Activated T-cell treated with anti-CD3 and anti-CD28 coated beads for 48 hours (primary cell): ENCODE measurements at regions not wholly inside any gene's neighbourhood (a gene's known extent, or its start where the extent isn't known, plus 50 kb on each side); places are given as distances from the start of the nearest gene placed in this dataset.

ENCODE experiments used
- DNase-seq: peaks from one replicate; pipeline ENCODE4 v3.0.0-alpha.2; 2020; ENCODE audit warnings: low read depth

DNA sequence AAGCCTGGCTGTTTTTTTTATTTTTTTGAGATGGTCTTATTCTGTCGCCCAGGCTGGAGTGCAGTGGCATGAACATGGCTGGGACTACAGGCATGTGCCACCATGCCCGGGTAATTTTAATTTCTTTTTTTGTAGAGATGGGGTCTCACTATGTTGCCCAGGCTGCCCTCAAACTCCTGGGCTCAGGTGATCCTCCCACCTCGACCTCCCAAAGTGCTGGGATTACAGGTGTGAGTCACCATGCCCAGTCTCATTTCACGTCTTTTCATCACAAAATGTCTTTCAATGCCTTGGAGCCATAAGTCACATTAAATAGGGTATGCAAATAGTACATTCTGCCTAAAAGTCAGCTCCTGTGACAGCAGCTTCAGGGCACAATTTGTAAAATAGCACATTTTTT lies 52.8 kb downstream of the SOX2 start:
- DNase-seq = no peak

DNA sequence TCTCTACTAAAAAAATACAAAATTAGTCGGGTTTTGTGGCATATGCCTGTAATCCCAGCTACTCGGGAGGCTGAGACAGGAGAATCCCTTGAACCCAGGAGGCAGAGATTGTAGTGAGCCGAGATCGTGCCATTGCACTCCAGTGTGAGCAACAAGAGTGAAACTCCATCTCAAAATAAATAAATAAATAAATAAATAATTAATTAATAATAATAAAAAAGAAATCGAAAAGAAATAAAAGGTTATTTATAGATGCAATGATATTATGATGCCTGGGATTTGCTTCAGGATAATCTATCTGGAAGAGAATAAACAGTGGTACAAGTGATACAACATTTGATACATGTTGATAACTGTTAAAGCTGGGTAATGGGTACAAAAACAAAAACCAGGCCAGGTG lies 58.6 kb downstream of the SOX2 start:
- no peak for DNase-seq

DNA sequence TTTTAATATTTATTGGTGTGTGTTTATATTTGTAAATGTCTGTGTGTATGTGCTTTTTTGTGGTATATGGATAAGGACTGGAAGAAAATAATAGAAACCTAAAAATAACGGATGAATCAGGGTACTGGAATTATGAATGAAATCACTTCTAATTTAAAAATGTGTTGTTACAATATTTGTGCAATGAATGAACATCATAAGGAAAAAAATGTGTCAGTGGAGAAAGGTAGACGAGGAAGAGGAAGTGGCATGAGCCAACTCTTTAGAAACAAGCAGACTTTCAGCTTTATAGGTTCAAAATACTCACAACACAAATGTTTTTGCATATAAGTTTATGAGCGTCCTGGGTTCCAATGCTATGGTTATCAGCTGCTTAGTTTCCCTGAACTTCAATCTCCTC lies 59.4 kb downstream of the SOX2 start:
- DNase-seq = no peak

DNA sequence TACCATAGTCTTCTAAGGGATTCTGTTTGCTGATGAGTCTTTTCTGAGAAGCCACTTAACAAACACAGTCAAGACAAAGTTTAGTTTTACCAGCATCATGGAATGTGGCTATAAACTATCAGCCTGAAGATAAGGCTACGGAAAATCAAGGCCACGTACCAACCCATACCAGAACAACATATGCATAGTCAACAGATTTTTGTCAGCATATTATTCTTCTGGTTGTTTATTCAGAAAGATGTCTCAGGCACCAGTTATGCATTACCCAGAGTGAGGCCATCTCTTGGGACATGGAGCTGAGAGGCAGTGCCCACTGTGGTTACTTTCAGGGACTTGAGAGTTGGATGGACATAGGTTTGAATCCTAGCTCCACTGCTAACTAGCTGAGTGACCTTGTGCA lies 60.4 kb downstream of the SOX2 start:
- DNase-seq = no peak

DNA sequence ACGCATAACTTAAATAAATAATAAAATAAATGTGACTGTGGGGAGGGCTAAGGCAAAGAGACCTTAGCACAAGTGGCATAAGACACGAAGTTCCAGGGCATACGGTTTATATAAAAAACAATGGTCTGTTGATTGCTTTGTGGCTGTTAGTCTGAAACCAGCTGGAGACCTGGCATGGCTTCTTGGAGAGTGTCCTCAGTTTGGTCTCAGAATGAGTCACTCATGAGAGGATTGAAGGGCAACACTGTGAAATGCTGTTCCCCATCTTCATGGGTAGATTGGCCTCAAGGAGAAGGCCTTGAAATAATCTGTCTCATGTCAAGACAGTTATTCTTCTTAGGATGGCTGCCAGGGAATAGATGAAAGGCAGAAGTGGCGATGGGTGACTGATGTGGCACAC lies 62.2 kb downstream of the SOX2 start:
- DNase-seq = no peak

DNA sequence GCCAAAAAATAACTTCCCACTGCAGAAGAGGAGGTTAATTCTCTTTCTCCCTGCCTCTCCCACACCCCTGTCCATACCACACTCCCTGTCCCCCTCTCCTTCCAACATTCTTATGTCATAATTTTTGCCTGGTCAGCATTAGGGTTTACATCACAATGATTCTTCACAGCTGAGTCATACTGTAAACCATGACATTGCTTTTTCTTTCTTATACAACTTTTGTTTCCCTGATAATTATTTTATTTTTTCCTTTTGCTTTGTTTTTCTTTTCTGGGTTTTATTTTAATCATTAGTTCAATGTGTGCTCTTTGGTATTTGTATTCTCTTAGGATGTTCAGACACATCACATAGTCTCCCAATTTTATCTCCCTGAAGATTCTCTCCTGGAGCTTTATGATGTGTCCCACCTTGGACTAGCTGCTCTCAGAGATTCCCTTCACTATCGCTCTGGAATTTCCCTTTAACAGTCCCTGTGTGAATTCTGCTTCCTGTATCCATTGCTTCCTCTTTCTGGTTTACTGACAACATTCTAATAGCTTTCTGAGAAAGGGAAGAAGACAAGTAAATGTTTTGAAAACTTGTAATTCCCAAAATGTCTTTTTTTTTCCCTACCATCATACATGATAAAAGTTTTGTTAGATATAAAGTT lies 70.7 kb downstream of the SOX2 start:
- DNase-seq = no peak

DNA sequence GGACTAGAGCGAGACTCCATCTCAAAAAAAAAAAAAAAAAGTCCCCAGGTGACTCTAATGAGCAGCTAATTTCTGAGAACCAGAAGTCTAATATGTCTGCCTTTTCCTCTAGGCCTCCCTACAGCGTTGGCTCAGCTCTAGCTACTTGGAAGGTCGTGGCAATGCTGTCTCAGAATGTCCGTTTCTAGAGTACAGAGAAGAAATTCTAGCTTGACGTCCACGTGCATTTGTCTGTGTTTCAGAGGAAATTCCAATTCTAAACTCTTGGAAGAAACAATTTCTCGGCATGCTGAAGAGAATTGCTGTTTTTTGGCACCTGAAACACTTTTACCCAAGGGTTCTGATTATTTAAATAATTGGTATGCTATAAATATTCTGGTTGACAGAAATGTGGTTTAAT lies 78.8 kb downstream of the SOX2 start:
- no peak for DNase-seq

DNA sequence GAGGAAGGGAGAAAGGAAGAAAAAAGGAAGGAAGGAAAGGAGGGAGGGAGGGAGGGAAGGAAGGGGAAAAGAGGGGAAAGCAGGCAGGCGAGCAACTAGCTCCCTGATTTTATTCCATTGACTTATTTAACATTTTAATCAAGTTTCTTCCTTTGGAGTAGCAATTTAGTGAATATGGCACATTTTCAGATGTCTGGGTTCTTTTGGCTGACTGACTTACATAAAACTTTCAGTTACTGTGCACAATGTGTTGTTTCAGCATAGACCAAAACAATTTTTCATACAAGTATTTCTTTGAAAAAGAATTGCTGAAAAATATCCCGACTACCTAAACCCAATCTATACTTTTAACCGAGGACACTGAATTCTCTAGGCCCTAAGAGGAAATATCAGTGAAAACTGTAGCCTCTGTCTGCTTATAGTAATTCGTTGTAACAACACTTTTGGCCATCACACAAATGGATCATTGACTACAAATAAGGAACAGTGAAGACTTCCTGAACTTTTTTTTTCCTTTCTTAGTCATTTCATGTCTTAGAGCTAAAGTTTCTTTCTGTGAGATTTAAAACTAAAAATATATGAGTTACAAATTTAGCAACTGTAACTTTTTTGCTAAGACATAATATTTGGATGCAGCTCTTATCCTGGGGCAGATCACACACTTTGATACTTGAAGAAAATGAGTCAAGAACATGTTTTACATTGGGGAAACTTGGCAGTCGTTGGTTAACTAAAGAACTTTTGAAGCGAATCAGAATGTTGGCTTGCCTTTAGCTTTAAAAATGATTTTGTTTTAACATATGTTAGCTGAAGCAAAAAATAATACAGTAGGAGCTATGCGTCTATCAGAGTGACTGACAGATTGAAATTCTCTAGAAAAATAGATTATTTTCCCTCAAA lies 79.6 kb downstream of the SOX2 start:
- DNase-seq = no peak

DNA sequence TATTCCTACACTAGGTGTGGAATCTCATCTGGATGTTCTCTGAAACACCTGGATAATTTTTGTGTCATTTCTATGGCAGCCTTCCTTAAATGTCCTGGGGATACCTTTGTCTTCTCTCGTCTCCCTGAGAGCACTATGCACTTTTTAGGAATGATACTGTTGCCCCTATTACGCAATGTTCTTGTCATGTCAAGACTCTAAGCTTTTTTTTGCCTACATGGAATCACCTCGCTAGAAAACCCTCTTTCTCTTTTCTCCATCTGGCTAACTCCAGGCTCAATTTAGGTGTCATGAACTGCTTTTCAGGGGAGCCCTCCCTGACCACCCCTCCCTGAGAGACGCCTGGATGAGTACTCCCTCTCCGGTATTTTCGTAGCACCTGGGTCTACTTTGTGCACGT lies 81.3 kb downstream of the SOX2 start:
- DNase-seq = no peak

DNA sequence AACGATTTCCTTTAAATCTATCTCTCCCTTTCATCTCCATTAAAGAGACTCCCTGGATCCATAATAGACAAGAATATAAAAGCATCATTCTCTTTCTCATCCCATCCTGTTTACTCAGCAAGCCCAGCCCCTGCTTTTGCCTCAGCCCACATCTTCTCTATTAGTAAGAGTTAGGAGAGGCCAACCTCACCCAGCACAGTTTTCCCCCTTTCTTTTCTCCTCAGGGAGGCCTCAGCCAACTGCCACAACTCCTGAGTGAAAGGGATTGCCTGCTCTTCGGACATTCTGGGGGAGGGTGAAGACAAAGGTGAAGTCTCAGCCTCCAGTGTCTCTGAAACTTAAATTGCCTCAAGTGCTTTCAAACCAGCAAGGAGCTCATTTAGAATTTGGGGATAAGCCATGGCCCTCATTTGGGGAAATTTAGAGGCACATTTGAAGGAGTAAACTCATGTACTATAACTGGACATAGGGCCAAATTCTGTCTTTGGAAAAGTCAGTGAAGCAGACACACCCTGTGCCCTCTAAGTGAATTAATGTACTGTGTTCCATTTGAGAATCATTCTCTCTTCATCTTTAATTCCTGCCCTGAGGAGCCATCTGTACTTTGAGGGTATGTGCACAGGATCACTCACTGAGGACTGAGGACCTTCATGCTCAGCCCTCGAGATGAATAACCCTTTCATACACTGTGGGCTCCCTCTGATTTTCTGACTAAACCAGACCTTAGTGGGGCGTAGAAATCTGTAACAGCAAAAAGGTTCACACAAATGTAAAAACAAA lies 82.5 kb downstream of the SOX2 start:
- no peak for DNase-seq

DNA sequence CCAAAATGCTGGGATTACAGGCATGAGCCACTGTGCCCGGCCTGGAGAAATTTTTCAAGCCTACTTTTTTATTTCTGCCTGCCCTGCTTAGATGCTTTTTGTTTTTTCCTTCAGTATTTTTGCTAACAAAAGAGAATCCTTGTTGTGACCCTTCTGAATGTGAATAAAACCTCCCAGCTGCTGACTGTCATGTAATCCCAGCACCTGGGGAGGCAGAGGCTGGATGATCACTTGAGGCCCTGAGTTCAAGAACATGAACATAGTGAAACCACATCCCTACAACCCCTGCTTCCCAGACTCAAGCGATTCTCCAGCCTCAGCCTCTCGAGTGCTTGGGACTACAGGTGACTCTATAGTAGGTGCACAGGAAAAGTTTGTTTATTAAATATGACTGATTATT lies 84.9 kb downstream of the SOX2 start:
- DNase-seq = no peak

DNA sequence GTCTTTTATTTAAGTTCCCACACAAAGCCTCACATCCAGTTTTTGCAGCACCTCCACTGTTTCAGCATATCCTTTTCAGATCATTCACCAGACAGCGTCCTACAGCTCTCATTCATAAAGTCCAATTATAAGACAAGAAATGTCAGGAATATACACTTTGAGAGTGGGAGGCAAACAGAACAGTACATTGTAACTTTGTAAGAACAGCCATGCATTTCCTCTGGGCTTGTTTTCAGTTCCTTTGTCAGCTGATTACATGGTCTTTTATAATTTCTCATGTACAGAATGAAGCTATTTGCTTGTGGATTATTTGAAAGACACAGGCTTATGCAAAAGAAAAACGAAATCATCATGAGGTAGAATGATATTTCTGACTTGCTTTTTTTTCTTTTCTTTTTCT lies 85.7 kb downstream of the SOX2 start:
- DNase-seq = no peak

DNA sequence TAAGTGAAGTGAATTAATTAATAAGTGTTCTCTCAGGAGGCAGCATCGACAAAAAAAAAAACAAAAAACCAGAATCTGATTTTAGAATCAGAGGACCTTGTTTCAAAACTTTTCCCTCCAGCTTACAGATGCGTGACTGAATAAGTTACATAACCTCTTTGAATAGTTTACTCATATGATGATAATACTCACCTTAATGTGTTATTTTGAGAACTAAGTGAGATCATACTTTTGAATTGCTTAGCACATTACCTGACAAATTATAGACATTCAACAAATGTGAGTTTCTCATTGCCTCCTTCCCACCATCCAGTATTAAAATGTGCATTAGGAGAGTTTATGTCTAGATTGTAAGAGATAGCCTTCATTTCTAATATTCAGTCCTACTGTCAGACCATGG lies 94.0 kb downstream of the SOX2 start:
- no peak for DNase-seq

DNA sequence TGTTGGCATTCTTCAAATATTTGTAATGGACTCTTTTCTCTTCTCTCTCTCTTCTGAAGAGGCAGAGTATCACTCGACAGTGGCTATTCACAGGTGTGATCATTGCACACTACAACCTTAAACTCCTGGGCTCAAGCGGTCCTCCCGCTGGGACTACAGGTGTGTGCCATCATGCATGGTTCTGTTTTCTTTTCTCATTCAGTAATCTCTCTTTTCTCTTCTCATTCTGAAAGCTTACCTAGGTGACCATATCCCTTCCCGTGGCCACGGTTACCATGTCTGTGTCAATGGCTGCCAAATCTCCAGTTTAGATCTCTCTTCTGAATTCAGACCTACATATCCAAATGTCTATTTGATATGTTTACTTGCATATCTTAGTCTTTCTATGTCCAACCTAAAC lies 96.3 kb downstream of the SOX2 start:
- DNase-seq = no peak

DNA sequence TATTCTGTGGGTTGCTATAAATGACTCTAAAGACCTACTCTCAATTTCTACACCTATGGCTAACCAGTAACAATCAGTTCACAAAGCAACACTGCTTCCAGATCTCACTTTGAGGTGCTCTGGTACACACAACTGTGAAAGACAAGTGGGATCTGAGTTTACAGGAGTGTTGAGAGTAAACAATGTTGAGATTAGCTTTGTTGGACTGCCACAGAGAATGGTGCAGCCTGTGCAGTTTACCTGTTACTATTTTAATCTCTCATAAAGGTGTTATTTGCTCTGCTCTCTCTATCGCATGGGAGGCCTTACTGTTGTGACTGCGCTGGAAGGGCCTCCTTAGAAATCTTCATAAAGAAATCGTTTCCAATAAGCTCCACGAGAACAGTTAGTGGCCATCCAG lies 112.0 kb downstream of the SOX2 start:
- no peak for DNase-seq

DNA sequence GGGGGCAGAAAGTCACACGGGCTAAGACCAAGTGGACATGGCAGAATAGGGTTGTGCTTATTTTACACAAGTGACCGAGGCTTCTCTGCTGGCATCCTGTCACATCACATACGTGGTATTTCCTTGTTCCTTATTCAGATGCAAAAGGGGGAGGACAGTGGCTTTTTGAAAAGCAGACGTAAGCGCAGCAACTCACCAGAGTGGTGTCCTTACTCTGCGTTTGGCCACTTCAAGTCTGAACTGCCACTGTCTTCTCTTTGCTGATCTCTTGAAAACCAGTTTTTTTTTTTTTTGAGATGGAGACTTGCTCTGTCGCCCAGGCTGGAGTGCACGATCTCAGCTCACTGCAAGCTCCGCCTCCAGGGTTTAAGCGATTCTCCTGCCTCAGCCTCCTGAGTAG lies 113.2 kb downstream of the SOX2 start:
- no peak for DNase-seq

DNA sequence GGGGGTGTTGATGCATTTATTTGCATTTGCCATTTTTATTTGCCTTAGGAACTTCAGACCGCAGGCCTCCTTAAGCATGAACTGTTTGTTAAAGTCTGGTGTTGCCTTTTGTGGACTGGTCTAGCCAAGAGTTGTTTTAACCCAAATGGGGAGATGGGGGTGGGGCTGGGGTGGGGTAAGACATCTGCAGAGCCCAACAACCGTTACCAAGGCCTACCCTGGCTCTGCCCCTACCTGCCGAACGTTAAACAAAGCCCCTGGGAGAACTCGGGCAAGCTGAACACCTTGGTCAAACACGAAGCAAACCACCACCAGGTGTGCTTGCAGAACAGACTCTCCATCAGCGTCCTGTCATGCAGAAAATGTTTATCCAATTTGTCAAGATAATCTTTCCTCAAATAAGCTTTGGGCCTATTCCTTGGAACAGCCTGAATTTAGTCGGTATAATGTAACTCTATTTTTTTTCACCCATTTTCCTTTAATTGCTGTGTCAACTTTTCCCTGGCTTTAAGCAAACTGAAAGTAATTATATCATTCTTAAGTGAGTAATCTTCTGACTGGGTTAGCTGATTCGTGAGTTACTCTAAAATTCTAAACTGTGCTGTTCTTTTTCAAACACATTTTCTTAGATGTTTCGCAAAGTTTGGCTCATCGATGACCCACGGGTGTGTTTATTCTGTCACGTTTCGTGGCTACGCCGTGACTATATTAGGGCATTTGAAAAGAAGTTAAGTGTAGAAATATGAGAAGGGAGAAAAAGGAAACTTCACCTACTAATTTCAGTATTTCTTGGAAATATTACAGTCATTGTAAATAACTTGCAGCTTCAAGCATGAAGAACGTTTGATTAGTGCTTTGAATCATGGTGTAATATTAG lies 127.6 kb downstream of the SOX2 start:
- no peak for DNase-seq

DNA sequence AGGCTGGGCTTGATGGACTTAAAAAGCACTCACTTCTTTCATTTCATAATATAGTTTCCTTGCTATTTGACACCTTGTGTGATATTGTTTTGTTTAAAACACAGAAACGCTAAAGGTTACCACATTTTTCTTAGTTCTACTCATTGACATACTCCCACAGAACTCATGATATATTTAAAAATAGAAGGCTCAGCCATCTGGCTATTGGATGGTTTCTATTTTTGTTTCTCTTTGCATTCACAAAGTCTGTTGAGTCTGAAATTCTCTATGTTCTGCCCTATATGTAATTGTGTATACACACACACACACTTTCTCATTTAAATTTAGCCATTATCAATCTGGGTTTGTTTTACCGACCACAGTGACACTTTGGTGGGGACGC lies 128.2 kb downstream of the SOX2 start:
- no peak for DNase-seq

DNA sequence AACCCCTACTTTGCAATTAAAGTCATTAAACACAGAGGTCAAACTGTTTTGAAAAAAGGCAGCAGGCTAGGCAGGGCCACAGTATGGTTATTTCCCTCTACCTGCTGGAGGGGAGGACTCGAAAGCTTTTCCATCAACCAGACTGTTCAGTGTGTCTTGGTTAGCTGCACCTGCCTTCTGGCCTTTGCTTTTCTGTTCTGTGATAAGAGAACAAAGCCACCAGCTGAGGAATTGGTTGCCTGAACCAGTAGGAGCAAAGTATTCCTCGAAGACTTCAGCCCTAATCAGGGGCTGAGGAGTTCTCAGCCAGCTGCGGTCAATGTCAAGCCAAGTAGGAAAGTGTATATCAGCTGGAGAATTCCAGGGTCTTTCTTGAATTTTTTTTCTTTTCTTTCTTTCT lies 132.5 kb downstream of the SOX2 start:
- DNase-seq = no peak

DNA sequence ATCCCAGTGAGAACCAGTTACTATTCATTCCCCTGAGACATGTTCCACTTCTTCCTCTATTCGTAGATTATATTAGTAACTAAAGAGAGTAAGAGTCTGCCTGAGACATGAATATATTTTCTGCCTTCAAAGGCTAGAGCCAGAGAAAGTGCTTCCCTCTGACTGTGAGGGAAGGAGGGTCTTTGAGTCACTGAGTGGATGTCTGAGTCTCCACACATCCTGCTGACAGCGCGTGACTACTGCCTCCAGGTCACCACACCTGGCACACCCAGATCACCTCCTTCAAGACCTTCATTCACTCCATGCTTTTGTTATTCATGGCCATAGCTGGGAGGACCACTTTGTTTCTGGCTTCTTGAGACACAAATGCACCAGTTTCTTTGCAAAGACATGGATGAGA lies 135.6 kb downstream of the SOX2 start:
- no peak for DNase-seq

DNA sequence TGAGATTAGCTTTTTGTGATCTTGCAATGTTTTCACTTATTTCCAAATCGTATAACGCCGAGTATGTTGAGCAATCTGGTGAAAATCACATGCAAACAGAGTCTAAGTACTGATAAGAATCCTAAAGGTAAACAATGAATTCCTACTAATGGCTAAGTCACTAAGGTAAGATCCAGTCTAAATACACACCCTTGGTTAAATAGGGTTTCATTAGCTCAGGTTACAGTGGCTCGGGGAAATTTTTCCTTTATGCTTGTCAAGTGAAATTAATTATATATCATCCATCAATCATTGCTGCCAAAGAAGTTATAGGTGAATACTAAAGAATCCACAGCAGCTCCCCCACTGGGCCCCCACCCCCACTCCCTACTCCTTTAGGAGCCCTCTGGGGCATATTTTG lies 139.3 kb downstream of the SOX2 start:
- DNase-seq = no peak

DNA sequence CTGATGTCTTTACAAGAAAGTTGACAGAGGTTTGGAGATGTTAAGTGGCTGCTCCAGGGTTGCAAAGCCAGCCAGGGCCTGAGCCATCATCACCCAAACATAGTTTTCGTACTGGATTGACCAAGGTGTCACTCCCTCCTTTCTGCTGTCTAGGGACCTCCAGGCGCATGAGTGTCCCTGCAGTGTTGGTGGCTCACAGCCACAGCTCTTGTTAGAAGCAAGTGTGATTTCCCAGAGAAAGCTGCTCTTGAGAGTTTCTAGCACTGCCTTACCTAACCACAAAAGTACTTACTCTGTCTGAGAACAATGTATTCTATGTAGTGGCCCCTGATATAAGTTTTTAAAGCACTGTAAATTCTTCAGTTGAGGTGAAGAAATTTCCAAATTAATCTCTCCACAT lies 144.1 kb downstream of the SOX2 start:
- no peak for DNase-seq
